ENCODE measurements at regions not wholly inside any gene's neighbourhood (a gene's known extent, or its start where the extent isn't known, plus 50 kb on each side); places are given as distances from the start of the nearest gene placed in this dataset.

- H3K27ac Mint-ChIP-seq (ENCODE audit: unreplicated experiment), result no peak overlapping the region
- H3K36me3 Mint-ChIP-seq (ENCODE audit: low read depth, unreplicated experiment), result no peaks in the 10 kb centered on the region
These were observed 277.1 kb downstream of the KLF12 start for GRCh38 chr13:73857106-73857505.

GRCh38 chr13:73851104-73851503, 283.1 kb downstream of the KLF12 start:
- H3K4me3 Mint-ChIP-seq (ENCODE audit: unreplicated experiment), result no peak overlapping the region
- no peak for DNase-seq (ENCODE audit: low spot score)
- no peaks in the 10 kb centered on the region for H3K9me3 Mint-ChIP-seq (ENCODE audit: unreplicated experiment)
- peaks cover 2% of the 10 kb centered on the region for H3K27me3 Mint-ChIP-seq (ENCODE audit: unreplicated experiment)
- peaks cover 11% of the 10 kb centered on the region for H3K4me1 Mint-ChIP-seq (ENCODE audit: unreplicated experiment)
- no peak overlapping the region for H3K27ac Mint-ChIP-seq (ENCODE audit: unreplicated experiment)
- no peak for TF ChIP-seq CTCF (IDR thresholded peaks at IDR 0.05; ENCODE audit: unreplicated experiment)
- H3K36me3 Mint-ChIP-seq (ENCODE audit: low read depth, unreplicated experiment), result peaks cover 3% of the 10 kb centered on the region

More at GRCh38 chr13:73857106-73857505, 277.1 kb downstream of the KLF12 start:
- no peak for DNase-seq (ENCODE audit: low spot score)
- H3K4me3 Mint-ChIP-seq (ENCODE audit: unreplicated experiment), result no peak overlapping the region
- no peak for TF ChIP-seq CTCF (IDR thresholded peaks at IDR 0.05; ENCODE audit: unreplicated experiment)
- no peaks in the 10 kb centered on the region for H3K4me1 Mint-ChIP-seq (ENCODE audit: unreplicated experiment)
- peaks cover 2% of the 10 kb centered on the region for H3K27me3 Mint-ChIP-seq (ENCODE audit: unreplicated experiment)
- H3K9me3 Mint-ChIP-seq (ENCODE audit: unreplicated experiment), result no peaks in the 10 kb centered on the region

- Mint-ChIP-seq H3K27me3 (ENCODE audit: unreplicated experiment) (peaks cover 2% of the 10 kb centered on the region), H3K4me1 (ENCODE audit: unreplicated experiment) (peaks cover 16% of the 10 kb centered on the region), H3K27ac (ENCODE audit: unreplicated experiment) (no peak overlapping the region), H3K4me3 (ENCODE audit: unreplicated experiment) (no peak overlapping the region), H3K36me3 (ENCODE audit: low read depth, unreplicated experiment) (peaks cover 8% of the 10 kb centered on the region), H3K9me3 (ENCODE audit: unreplicated experiment) (no peaks in the 10 kb centered on the region)
- TF ChIP-seq CTCF (IDR thresholded peaks at IDR 0.05; ENCODE audit: unreplicated experiment), result no peak
- DNase-seq (ENCODE audit: low spot score), result no peak
These were observed 283.9 kb downstream of the KLF12 start for GRCh38 chr13:73850104-73850873.

- Mint-ChIP-seq H3K27ac (ENCODE audit: unreplicated experiment) (no peak overlapping the region), H3K4me1 (ENCODE audit: unreplicated experiment) (peaks cover 16% of the 10 kb centered on the region), H3K36me3 (ENCODE audit: low read depth, unreplicated experiment) (peaks cover 8% of the 10 kb centered on the region), H3K27me3 (ENCODE audit: unreplicated experiment) (peaks cover 2% of the 10 kb centered on the region), H3K9me3 (ENCODE audit: unreplicated experiment) (no peaks in the 10 kb centered on the region), H3K4me3 (ENCODE audit: unreplicated experiment) (no peak overlapping the region)
- TF ChIP-seq CTCF (IDR thresholded peaks at IDR 0.05; ENCODE audit: unreplicated experiment), result peak; percentile 46
- peak; percentile 35 for DNase-seq (ENCODE audit: low spot score)
These were observed 284.9 kb downstream of the KLF12 start for GRCh38 chr13:73849292-73849691.

- Mint-ChIP-seq H3K27ac (ENCODE audit: unreplicated experiment) (no peak overlapping the region), H3K27me3 (ENCODE audit: unreplicated experiment) (peaks cover 2% of the 10 kb centered on the region), H3K4me1 (ENCODE audit: unreplicated experiment) (peaks cover 16% of the 10 kb centered on the region), H3K9me3 (ENCODE audit: unreplicated experiment) (no peaks in the 10 kb centered on the region), H3K36me3 (ENCODE audit: low read depth, unreplicated experiment) (peaks cover 8% of the 10 kb centered on the region), H3K4me3 (ENCODE audit: unreplicated experiment) (no peak overlapping the region)
- TF ChIP-seq CTCF (IDR thresholded peaks at IDR 0.05; ENCODE audit: unreplicated experiment), result no peak
- DNase-seq (ENCODE audit: low spot score), result no peak
These were observed 289.2 kb downstream of the KLF12 start for GRCh38 chr13:73844986-73845385.

Measured in endothelial cell (in vitro differentiated cells).